Right lobe of liver (tissue), 4 donors: ENCODE measurements at regions not wholly inside any gene's neighbourhood (a gene's known extent, or its start where the extent isn't known, plus 50 kb on each side); places are given as distances from the start of the nearest gene placed in this dataset.

ENCODE experiments used
- POLR2A ChIP-seq: fragments of 450-650 bp; IDR thresholded peaks from one replicate; pipeline ENCODE4 v1.6.1; 2017; ENCODE audit warnings: antibody characterized with exemption, mild to moderate bottlenecking
- TF ChIP-seq, protein P1 (sequence below), 4 donors: fragments of 200-600 bp in 3 of 4; fragments of 450-650 bp in 1 of 4; IDR thresholded peaks; one replicate each; pipeline versions ENCODE4 v1.5.1 to v1.8.0; 2016 to 2022; ENCODE audit warnings: antibody characterized with exemption in 4 of 4, mild to moderate bottlenecking in 2 of 4
- donor health status: DM: no; HTN: no; CAD: no.
- donor health status: DM: no; HTN: no; CAD: no.
- donor health status: DM: no; HTN: yes; CAD: no.

DNA sequence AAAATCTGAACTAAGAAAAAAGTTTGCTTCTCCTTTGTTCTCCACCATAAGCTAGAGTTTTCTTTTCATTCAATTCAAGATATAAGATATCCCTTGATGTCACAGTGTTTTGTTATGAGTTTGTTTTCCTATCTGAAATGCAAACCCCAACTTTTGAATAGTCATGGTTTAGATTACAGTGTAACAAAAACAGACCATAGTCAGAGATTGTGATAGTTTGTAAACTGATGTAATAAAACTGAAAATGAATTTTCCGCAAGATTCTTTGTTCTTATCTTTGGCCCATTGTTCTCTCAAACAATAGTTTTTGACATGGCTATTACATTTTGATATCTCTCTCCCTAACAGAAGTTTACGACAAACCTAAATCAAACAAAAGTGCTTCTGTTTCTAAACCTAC is 121.7 kb upstream of the GADL1 start:
- TF ChIP-seq, protein P1, sequence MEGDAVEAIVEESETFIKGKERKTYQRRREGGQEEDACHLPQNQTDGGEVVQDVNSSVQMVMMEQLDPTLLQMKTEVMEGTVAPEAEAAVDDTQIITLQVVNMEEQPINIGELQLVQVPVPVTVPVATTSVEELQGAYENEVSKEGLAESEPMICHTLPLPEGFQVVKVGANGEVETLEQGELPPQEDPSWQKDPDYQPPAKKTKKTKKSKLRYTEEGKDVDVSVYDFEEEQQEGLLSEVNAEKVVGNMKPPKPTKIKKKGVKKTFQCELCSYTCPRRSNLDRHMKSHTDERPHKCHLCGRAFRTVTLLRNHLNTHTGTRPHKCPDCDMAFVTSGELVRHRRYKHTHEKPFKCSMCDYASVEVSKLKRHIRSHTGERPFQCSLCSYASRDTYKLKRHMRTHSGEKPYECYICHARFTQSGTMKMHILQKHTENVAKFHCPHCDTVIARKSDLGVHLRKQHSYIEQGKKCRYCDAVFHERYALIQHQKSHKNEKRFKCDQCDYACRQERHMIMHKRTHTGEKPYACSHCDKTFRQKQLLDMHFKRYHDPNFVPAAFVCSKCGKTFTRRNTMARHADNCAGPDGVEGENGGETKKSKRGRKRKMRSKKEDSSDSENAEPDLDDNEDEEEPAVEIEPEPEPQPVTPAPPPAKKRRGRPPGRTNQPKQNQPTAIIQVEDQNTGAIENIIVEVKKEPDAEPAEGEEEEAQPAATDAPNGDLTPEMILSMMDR (IDR thresholded peaks at IDR 0.05) = no peak
- no peak for TF ChIP-seq POLR2A
